Inflammatory macrophage treated with lipopolysaccharide for 1 hour (primary cell): ENCODE measurements at regions not wholly inside any gene's neighbourhood (a gene's known extent, or its start where the extent isn't known, plus 50 kb on each side); places are given as distances from the start of the nearest gene placed in this dataset.
"Not testable (repeated sequence)": the region's sequence is repeated elsewhere in the genome, so short reads cannot be mapped to it uniquely, and the experiment has no call there.

Source experiments
- DNase-seq, 2 donors: peaks; one replicate each; pipeline ENCODE4 v3.0.0-alpha.2; 2020 to 2022

GRCh38 chr9:87049929-87050608 is 102.8 kb upstream of the GAS1 start:
- not testable (repeated sequence) for DNase-seq

GRCh38 chr9:87054999-87055686 is 107.8 kb upstream of the GAS1 start:
- DNase-seq: no peak

GRCh38 chr9:87059772-87060171 is 112.5 kb upstream of the GAS1 start:
- DNase-seq: no peak

- DNase-seq: no peak
Observed at GRCh38 chr9:87062746-87063145, 115.4 kb upstream of the GAS1 start.

GRCh38 chr9:87063246-87063645 is 115.9 kb upstream of the GAS1 start:
- DNase-seq: no peak

GRCh38 chr9:87063871-87064270 is 116.6 kb upstream of the GAS1 start:
- DNase-seq: no peak

- DNase-seq: no peak
Observed at GRCh38 chr9:87064311-87064710, 117.0 kb upstream of the GAS1 start.

GRCh38 chr9:87065981-87066380 is 118.7 kb upstream of the GAS1 start:
- no peak for DNase-seq

GRCh38 chr9:87067426-87067825 is 120.1 kb upstream of the GAS1 start:
- DNase-seq: no peak

GRCh38 chr9:87068177-87068840 is 121.0 kb upstream of the GAS1 start:
- no peak for DNase-seq

GRCh38 chr9:87069690-87070089 is 122.4 kb upstream of the GAS1 start:
- no peak for DNase-seq

GRCh38 chr9:87070336-87070735 is 123.0 kb upstream of the GAS1 start:
- no peak for DNase-seq

- no peak for DNase-seq
Observed at GRCh38 chr9:87071473-87071872, 124.2 kb upstream of the GAS1 start.

GRCh38 chr9:87073692-87074091 is 126.4 kb upstream of the GAS1 start:
- no peak for DNase-seq

GRCh38 chr9:87075537-87075936 is 128.2 kb upstream of the GAS1 start:
- DNase-seq: no peak

GRCh38 chr9:87076825-87077224 is 129.5 kb upstream of the GAS1 start:
- no peak for DNase-seq

- no peak for DNase-seq
Observed at GRCh38 chr9:87077986-87078385, 130.7 kb upstream of the GAS1 start.

- no peak for DNase-seq
Observed at GRCh38 chr9:87080512-87081264, 133.4 kb upstream of the GAS1 start.

GRCh38 chr9:87081503-87081902 is 134.2 kb upstream of the GAS1 start:
- no peak for DNase-seq

GRCh38 chr9:87083986-87084385 is 136.7 kb upstream of the GAS1 start:
- DNase-seq: no peak

GRCh38 chr9:87084407-87084806 is 137.1 kb upstream of the GAS1 start:
- no peak for DNase-seq

- DNase-seq: no peak
Observed at GRCh38 chr9:87085073-87085472, 137.8 kb upstream of the GAS1 start.

GRCh38 chr9:87085521-87085920 is 138.2 kb upstream of the GAS1 start:
- DNase-seq: no peak
